HG03354 (cell line): ENCODE measurements at regions not wholly inside any gene's neighbourhood (a gene's known extent, or its start where the extent isn't known, plus 50 kb on each side); places are given as distances from the start of the nearest gene placed in this dataset.

Experiments used
- ATAC-seq: cut with Tn5 transposase; IDR thresholded peaks from one replicate; pipeline ENCODE4 v1.9.1; 2021; ENCODE audit warnings: mild to moderate bottlenecking; ENCODE audit not compliant: unreplicated experiment, poor library complexity, severe bottlenecking

- ATAC-seq = no peak
Observed at GRCh38 chr20:57911512-57912226, 201.9 kb upstream of the PMEPA1 start.

- ATAC-seq = no peak
Observed at GRCh38 chr20:57910716-57911115, 200.9 kb upstream of the PMEPA1 start.

- no peak for ATAC-seq
Observed at GRCh38 chr20:57909763-57910331, 200.0 kb upstream of the PMEPA1 start.

GRCh38 chr20:57908704-57909630 is 199.2 kb upstream of the PMEPA1 start:
- no peak for ATAC-seq

DNA sequence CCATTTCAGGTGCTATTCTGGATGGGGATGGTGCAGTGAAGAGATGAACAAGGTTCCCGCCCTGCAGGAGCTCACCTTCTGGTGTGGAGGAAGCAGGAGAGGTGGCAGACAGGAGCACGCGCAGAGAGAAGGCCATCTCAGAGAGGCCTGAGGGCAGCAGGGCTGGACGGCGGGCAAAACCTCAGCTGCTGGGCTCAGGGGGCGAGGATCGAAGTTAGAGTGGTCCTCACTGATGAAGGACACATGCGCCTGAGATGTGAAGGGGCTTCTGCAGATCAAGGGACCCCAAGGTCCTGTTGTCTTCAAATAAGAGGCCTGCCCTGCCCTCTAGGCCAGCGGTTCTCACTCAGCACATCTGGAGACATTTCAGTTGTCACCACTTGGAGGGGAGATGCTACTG is 198.4 kb upstream of the PMEPA1 start:
- no peak for ATAC-seq

DNA sequence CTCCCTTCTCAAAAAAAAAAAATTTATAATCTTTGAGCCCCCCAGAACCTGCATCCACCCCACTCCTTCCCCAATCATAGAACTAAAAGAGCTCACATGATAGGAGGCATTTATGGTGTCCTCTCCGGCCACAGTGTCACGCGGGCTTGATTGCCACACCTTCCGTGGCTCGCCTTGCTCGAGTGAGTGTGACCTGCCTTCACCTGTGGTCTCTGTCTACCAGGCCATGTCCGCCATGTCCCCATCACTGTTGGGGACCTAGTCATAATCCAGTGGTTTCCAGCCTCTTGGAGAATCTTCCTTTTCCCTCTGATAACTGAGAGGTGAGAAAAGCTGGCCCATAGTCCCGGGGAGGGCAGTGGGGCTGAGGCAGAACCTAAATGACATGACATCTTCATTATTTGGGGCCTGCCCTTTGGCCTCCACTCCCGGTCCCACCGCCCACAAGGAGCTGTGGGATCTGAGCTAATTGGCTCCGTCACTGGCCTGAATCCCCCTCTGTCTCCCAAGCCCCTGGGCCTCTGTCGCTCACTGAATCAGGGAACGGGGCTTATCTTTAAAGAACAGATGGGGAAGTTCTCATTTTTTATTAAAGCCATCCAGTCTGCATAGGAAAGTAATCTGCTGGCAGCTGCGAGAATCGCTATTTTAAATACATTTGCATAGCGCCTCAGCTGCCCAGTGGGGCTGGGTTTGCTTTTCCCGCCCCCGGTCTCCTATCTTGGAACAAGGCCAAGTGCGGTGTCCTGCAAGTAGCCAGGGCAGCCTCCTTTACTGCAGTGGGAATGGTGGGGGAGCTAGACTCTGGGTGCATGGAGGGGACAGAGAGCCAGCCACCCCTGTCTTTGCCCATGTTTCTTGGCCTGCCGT is 197.6 kb upstream of the PMEPA1 start:
- ATAC-seq = no peak

DNA sequence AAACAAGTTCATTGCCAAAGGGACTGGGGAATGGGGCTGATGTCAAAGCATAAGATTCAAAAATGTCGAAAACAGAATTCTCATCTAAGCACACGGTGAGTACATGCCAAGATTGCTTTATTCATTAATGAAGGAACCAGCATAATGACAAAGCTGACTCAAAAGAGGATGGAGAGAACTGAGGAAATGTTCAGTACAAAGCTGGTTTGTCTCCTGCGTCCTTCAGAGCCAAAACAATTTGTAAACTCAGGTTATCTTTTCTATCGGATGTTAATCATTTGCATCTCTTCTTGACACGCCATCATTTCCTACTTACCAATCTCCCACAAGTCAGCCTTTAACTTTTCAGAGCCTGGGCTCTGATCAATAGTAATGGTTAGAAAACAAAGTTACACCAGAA is 195.6 kb upstream of the PMEPA1 start:
- no peak for ATAC-seq

GRCh38 chr20:57904314-57905105 is 194.7 kb upstream of the PMEPA1 start:
- ATAC-seq = no peak

DNA sequence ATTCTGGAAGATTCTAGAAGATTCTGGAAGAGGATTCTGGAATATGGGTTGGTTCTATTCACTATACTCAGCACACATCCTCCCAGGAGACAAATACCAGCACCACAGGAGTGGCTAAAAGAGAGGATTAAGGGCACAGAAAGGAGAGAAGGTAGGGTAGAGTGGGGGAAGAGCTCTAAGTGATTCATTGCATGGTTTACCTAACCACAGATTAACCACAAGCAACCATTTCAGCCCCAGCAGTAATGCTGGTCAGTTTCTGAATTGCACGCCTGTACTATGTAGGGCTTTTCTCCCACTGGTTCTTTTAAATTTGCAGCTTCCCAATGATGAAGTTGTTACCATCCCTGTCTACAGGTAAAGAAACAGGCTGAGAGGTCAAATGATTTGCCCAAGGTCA is 192.7 kb upstream of the PMEPA1 start:
- ATAC-seq = peak; percentile 84

- ATAC-seq = no peak
Observed at GRCh38 chr20:57901526-57901925, 191.7 kb upstream of the PMEPA1 start.

- no peak for ATAC-seq
Observed at GRCh38 chr20:57900226-57900905, 190.6 kb upstream of the PMEPA1 start.

DNA sequence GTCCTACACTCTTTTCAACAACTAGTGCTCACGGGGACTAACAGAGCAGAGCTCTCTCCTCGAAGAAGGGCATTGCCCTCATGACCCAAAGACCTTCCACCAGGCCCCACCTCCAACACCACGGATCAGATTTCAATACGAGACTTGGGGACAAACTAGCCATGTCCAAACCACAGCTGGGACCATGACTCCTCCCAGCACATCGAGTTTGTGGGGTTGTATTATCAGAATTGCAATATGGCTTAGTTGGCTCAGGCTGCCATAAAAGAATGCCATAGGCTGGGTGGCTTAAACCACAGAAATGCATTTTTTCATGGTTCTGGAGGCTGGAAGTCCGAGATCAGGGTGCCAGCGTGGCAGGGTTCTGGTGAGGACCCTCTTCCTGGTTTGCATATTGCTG is 189.7 kb upstream of the PMEPA1 start:
- ATAC-seq = no peak

GRCh38 chr20:57898332-57898731 is 188.5 kb upstream of the PMEPA1 start:
- no peak for ATAC-seq

DNA sequence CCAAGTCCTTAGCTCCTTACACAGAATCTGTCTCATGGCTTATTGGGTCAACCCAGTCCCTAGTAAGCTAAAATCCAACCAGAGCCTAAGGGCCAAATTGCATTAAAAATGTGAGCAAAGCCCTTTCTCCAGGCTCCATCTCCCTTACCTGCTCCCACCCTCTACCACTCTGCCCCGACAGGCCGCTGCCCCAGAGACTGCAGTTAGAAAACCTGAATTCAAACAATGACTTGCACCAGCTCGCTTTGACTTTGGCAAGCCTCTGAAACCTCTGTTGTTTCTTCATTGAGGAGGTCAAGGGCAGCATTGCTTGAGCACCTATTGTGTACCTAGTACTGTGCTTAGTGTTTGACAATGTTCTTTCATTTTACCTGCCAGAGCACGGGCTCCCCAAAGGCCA is 188.1 kb upstream of the PMEPA1 start:
- no peak for ATAC-seq

DNA sequence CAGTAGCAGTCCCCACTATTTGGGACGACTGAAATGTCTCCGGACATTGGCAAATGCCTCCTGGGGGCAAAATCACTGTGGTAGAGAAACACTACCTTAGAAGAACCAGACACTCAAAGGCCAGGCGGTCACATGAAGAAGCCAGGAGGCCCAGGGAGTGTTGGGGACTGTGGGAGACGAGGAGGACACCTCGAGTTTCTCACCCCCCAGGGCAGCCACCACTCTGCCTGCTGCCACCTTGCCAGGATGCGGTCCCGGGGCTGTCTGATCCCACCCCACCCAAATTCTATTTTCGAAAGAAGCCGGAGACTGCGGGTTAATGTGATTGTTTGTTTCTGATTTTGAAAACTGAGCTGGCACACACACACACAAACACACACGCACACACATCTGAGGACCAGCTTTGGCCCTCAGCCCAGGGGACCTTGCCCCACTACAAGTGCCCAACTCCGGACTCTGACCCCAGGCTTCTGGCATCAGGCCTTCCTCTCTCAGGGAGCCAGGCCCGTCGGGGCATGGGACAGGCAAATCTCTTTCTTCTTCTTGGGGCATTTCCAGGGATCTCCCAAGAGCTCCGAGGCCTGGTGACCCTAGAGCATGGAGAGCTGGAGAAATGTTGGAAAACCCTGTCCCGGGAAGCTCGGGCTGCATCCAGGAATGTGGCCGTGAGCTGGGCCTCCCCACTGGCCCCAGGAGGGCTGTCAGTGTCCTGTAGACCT is 187.5 kb upstream of the PMEPA1 start:
- ATAC-seq = no peak

DNA sequence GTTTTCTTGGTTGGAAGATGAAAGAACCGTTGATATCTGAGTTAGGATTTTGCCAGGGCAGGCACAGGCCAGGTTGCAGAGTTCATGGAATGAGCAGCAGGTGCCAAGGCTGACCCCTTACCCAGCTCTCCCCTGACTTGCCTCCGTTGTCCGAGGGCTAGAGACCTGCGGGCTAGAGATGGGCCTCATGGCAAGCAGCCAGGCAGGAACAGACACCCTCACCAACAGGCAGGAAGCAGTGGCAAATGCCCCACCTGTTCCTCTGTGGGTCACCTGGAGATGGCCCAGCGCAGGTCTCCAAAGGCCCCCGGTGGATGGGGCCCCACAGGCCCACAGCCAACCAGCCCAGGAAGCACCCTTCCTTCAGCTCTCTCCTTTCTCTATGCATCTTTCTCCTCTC is 186.7 kb upstream of the PMEPA1 start:
- ATAC-seq = no peak

DNA sequence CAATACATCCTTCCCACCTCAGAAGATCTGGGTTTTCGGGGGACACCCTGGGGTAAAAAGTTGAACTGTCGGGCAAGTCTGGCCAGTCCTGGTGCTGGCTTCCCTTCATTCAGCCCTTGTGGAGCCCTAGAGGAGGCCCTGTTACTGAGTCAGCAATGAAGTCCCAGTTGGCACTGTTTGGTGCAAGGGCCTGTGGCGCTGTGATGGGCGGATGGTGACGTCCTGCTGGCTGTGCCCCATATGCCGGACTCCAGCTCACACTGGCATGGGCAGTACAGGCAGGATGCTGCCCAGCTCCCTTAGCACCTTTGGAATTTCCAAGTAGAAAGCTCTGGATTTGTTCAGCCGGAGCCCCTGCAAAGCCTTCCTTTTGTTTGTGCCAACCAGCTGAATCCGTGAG is 186.2 kb upstream of the PMEPA1 start:
- ATAC-seq = no peak
